ENCODE measurements at regions not wholly inside any gene's neighbourhood (a gene's known extent, or its start where the extent isn't known, plus 50 kb on each side); places are given as distances from the start of the nearest gene placed in this dataset.

DNA sequence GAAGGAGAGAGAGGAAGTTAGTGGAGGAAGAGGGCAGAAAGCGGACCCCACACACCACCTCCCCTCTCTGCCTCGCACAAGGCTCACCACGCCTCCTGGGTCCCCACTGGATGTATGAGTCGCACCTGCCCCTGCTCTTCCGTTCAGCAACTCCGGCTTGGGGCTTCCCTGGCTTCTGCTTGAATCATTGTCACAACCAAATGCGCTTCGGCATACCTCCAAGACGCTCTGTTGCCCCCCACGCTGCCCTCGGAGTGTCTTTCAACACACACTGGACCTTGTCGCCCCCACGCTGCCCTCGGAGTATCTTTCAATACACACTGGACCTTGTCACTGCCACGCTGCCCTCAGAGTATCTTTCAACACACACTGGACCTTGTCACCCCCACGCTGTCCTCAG is 247.2 kb downstream of the TEX29 start:
- intact Hi-C loops (cut with micrococcal nuclease; ENCODE audit: unreplicated experiment): no loop called here
- no peaks in the 10 kb centered on the region for H4K20me1 ChIP-seq (ENCODE audit: insufficient read depth, low read length)
- no peaks in the 10 kb centered on the region for H3K79me2 ChIP-seq (ENCODE audit: insufficient read depth, low read depth, low read length)
- POLR2A ChIA-PET: no interaction called here
- H3K36me3 ChIP-seq (ENCODE audit: insufficient read depth, low read length): no peaks in the 10 kb centered on the region
- DNase-seq (ENCODE audit: low spot score): no peak
- H3K9me3 ChIP-seq (ENCODE audit: low read length): no peaks in the 10 kb centered on the region
- H3K4me1 ChIP-seq (ENCODE audit: insufficient read depth, low read length, poor library complexity, severe bottlenecking): no peaks in the 10 kb centered on the region
- no peak overlapping the region for H3K4me3 ChIP-seq (ENCODE audit: low read depth, low read length, poor library complexity, severe bottlenecking)
- no peak overlapping the region for H3K27ac ChIP-seq (ENCODE audit: low read depth, low read length, poor library complexity, severe bottlenecking)
- TF ChIP-seq, protein P1, sequence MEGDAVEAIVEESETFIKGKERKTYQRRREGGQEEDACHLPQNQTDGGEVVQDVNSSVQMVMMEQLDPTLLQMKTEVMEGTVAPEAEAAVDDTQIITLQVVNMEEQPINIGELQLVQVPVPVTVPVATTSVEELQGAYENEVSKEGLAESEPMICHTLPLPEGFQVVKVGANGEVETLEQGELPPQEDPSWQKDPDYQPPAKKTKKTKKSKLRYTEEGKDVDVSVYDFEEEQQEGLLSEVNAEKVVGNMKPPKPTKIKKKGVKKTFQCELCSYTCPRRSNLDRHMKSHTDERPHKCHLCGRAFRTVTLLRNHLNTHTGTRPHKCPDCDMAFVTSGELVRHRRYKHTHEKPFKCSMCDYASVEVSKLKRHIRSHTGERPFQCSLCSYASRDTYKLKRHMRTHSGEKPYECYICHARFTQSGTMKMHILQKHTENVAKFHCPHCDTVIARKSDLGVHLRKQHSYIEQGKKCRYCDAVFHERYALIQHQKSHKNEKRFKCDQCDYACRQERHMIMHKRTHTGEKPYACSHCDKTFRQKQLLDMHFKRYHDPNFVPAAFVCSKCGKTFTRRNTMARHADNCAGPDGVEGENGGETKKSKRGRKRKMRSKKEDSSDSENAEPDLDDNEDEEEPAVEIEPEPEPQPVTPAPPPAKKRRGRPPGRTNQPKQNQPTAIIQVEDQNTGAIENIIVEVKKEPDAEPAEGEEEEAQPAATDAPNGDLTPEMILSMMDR (conservative IDR thresholded peaks at IDR 0.05; ENCODE audit: low read length): no peak
- TF ChIP-seq EZH2phosphoT487 (IDR thresholded peaks at IDR 0.05; ENCODE audit: borderline replicate concordance, low read depth, low read length): no peak
- no TSS peak for BruUV-seq (replicated peaks)
- H3K9me2 ChIP-seq (ENCODE audit: insufficient read depth, low read length): no peaks in the 10 kb centered on the region
- H3K4me2 ChIP-seq (ENCODE audit: low read length): no peak overlapping the region
- H2AFZ ChIP-seq (ENCODE audit: low read length): no peak overlapping the region
- CTCF ChIA-PET (ENCODE audit: unreplicated experiment): no interaction called here

DNA sequence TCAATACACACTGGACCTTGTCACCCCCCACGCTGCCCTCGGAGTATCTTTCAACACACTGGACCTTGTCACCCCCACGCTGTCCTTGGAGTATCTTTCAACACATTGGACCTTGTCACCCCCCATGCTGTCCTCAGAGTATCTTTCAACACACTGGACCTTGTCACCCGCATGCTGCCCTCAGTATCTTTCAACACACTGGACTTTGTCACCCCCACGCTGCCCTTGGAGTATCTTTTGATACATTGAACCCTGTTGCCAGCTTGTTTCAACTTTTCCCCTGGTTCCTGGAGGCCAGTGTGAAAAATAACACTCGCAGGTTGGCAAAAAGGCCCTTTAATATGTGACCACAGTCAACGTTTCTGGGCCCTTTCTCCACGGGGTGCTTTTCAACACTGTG is 247.8 kb downstream of the TEX29 start:
- TF ChIP-seq, protein P1 (conservative IDR thresholded peaks at IDR 0.05; ENCODE audit: low read length): no peak
- no peak for TF ChIP-seq EZH2phosphoT487 (IDR thresholded peaks at IDR 0.05; ENCODE audit: borderline replicate concordance, low read depth, low read length)
- intact Hi-C loops (cut with micrococcal nuclease; ENCODE audit: unreplicated experiment): no loop called here
- CTCF ChIA-PET (ENCODE audit: unreplicated experiment): no interaction called here

GRCh38 chr13:111570911-111571310 is 250.5 kb downstream of the TEX29 start:
- no peak for DNase-seq (ENCODE audit: low spot score)
- BruUV-seq (replicated peaks): no TSS peak
- ChIA-PET CTCF (ENCODE audit: unreplicated experiment) (no interaction called here), POLR2A (no interaction called here)
- TF ChIP-seq, protein P1 (conservative IDR thresholded peaks at IDR 0.05; ENCODE audit: low read length): no peak
- TF ChIP-seq EZH2phosphoT487 (IDR thresholded peaks at IDR 0.05; ENCODE audit: borderline replicate concordance, low read depth, low read length): no peak
- no peaks in the 10 kb centered on the region for H3K36me3 ChIP-seq (ENCODE audit: insufficient read depth, low read length)
- H4K20me1 ChIP-seq (ENCODE audit: insufficient read depth, low read length): no peaks in the 10 kb centered on the region
- H3K9me2 ChIP-seq (ENCODE audit: insufficient read depth, low read length): no peaks in the 10 kb centered on the region
- no peak overlapping the region for H2AFZ ChIP-seq (ENCODE audit: low read length)
- H3K79me2 ChIP-seq (ENCODE audit: insufficient read depth, low read depth, low read length): no peaks in the 10 kb centered on the region
- H3K27ac ChIP-seq (ENCODE audit: low read depth, low read length, poor library complexity, severe bottlenecking): no peak overlapping the region
- H3K9me3 ChIP-seq (ENCODE audit: low read length): no peaks in the 10 kb centered on the region
- H3K4me2 ChIP-seq (ENCODE audit: low read length): no peak overlapping the region
- intact Hi-C loops (cut with micrococcal nuclease; ENCODE audit: unreplicated experiment): no loop called here
- H3K4me3 ChIP-seq (ENCODE audit: low read depth, low read length, poor library complexity, severe bottlenecking): no peak overlapping the region
- no peaks in the 10 kb centered on the region for H3K4me1 ChIP-seq (ENCODE audit: insufficient read depth, low read length, poor library complexity, severe bottlenecking)

More for the DNA sequence above, 247.8 kb downstream of the TEX29 start:
- no peaks in the 10 kb centered on the region for H3K79me2 ChIP-seq (ENCODE audit: insufficient read depth, low read depth, low read length)
- DNase-seq (ENCODE audit: low spot score): no peak
- no peaks in the 10 kb centered on the region for H3K4me1 ChIP-seq (ENCODE audit: insufficient read depth, low read length, poor library complexity, severe bottlenecking)
- H3K4me3 ChIP-seq (ENCODE audit: low read depth, low read length, poor library complexity, severe bottlenecking): no peak overlapping the region
- H3K36me3 ChIP-seq (ENCODE audit: insufficient read depth, low read length): no peaks in the 10 kb centered on the region
- H3K9me3 ChIP-seq (ENCODE audit: low read length): no peaks in the 10 kb centered on the region
- no TSS peak for BruUV-seq (replicated peaks)
- H3K4me2 ChIP-seq (ENCODE audit: low read length): no peak overlapping the region
- H3K27ac ChIP-seq (ENCODE audit: low read depth, low read length, poor library complexity, severe bottlenecking): no peak overlapping the region
- H2AFZ ChIP-seq (ENCODE audit: low read length): no peak overlapping the region
- POLR2A ChIA-PET: no interaction called here
- no peaks in the 10 kb centered on the region for H3K9me2 ChIP-seq (ENCODE audit: insufficient read depth, low read length)
- no peaks in the 10 kb centered on the region for H4K20me1 ChIP-seq (ENCODE audit: insufficient read depth, low read length)
